ENCODE measurements at regions not wholly inside any gene's neighbourhood (a gene's known extent, or its start where the extent isn't known, plus 50 kb on each side); places are given as distances from the start of the nearest gene placed in this dataset.

DNA sequence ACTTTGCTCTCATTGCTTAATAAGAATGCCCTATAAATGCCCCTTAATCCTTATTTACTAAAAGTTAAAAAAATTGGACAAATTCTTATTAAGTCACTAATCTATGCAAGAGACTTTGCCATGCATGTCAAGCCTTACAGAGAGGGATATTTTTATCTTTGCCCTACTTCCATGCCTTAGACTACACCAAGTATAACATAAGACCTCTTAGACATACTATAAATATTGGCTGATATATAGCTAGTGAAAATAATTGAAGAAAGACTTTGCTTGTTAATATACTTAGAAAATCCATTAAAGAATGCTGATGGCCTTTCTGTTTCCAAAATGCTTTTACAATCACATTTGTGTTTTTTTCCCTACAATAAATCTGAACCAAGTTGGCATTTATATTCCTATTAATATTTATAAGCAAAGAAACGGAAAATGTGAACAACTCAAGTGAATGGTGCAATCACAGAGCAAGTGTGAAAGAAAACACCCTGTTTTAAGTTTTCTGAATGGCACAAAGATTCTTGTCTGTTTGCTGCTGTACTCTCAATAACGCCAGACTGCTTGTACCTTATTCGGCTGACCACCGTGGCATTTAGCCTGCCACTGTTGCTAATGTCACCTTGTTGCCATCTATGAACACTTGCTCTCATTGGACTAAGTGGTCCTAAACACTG is 105.0 kb downstream of the MC4R start:
- TF ChIP-seq, protein P1, sequence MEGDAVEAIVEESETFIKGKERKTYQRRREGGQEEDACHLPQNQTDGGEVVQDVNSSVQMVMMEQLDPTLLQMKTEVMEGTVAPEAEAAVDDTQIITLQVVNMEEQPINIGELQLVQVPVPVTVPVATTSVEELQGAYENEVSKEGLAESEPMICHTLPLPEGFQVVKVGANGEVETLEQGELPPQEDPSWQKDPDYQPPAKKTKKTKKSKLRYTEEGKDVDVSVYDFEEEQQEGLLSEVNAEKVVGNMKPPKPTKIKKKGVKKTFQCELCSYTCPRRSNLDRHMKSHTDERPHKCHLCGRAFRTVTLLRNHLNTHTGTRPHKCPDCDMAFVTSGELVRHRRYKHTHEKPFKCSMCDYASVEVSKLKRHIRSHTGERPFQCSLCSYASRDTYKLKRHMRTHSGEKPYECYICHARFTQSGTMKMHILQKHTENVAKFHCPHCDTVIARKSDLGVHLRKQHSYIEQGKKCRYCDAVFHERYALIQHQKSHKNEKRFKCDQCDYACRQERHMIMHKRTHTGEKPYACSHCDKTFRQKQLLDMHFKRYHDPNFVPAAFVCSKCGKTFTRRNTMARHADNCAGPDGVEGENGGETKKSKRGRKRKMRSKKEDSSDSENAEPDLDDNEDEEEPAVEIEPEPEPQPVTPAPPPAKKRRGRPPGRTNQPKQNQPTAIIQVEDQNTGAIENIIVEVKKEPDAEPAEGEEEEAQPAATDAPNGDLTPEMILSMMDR (IDR thresholded peaks at IDR 0.05; ENCODE audit: insufficient read depth, low read length), result no peak
- TF ChIP-seq POLR2AphosphoS5 (IDR thresholded peaks at IDR 0.05; ENCODE audit: low read depth), result no peak
- TF ChIP-seq, protein P2, sequence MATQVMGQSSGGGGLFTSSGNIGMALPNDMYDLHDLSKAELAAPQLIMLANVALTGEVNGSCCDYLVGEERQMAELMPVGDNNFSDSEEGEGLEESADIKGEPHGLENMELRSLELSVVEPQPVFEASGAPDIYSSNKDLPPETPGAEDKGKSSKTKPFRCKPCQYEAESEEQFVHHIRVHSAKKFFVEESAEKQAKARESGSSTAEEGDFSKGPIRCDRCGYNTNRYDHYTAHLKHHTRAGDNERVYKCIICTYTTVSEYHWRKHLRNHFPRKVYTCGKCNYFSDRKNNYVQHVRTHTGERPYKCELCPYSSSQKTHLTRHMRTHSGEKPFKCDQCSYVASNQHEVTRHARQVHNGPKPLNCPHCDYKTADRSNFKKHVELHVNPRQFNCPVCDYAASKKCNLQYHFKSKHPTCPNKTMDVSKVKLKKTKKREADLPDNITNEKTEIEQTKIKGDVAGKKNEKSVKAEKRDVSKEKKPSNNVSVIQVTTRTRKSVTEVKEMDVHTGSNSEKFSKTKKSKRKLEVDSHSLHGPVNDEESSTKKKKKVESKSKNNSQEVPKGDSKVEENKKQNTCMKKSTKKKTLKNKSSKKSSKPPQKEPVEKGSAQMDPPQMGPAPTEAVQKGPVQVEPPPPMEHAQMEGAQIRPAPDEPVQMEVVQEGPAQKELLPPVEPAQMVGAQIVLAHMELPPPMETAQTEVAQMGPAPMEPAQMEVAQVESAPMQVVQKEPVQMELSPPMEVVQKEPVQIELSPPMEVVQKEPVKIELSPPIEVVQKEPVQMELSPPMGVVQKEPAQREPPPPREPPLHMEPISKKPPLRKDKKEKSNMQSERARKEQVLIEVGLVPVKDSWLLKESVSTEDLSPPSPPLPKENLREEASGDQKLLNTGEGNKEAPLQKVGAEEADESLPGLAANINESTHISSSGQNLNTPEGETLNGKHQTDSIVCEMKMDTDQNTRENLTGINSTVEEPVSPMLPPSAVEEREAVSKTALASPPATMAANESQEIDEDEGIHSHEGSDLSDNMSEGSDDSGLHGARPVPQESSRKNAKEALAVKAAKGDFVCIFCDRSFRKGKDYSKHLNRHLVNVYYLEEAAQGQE (IDR thresholded peaks at IDR 0.05; ENCODE audit: insufficient replicate concordance, low read depth), result no peak

Measured in HL-60 (cell line).